Skeletal muscle satellite cell (primary cell): ENCODE measurements at regions not wholly inside any gene's neighbourhood (a gene's known extent, or its start where the extent isn't known, plus 50 kb on each side); places are given as distances from the start of the nearest gene placed in this dataset.

Experiments used
- H3K27me3 ChIP-seq: 2 replicates; pipeline ENCODE4 v1.7.0; 2013; ENCODE audit warnings: low read length; ENCODE audit not compliant: control insufficient read depth, insufficient read depth
- H3K36me3 ChIP-seq: 2 replicates; pipeline ENCODE4 v1.7.0; 2013; ENCODE audit warnings: mild to moderate bottlenecking, control low read depth, low read length; ENCODE audit not compliant: insufficient read depth
- H3K4me1 ChIP-seq: 2 replicates; pipeline ENCODE4 v1.7.0; 2013; ENCODE audit warnings: low read length; ENCODE audit not compliant: control insufficient read depth, insufficient read depth
- H3K4me2 ChIP-seq: 2 replicates; pipeline ENCODE4 v1.7.0; 2013; ENCODE audit warnings: mild to moderate bottlenecking, low read length
- H3K4me3 ChIP-seq: 2 replicates; pipeline ENCODE4 v1.7.0; 2013; ENCODE audit warnings: low read length
- H3K9ac ChIP-seq: 2 replicates; pipeline ENCODE4 v1.7.0; 2013; ENCODE audit warnings: mild to moderate bottlenecking, low read depth, low read length, moderate library complexity
- H3K9me3 ChIP-seq: replicated peaks from 2 replicates; pipeline ENCODE4 v1.7.0; 2013; ENCODE audit warnings: mild to moderate bottlenecking, control low read depth, low read length

DNA sequence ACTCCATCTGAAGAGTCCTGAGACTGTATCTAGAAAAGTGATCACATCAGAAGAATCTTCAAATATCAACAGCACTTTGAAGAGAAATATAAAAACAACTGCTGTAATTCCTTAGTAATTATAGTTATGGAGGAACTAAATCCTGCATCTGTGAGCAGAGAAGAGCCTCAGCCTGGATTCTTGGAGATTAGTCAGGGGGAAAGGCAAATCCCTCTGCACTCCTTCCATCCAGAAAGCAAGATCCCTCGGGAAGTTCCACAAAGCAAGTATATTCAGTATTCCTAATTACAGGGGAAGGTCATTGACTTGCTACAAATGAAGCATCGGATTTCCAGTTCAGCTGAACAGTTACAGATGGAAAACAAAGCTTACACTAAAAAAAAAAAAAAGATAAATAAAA lies 256.6 kb upstream of the IPO5 start:
- Histone ChIP-seq H3K36me3 (no peaks in the 10 kb centered on the region), H3K27me3 (no peaks in the 10 kb centered on the region)

DNA sequence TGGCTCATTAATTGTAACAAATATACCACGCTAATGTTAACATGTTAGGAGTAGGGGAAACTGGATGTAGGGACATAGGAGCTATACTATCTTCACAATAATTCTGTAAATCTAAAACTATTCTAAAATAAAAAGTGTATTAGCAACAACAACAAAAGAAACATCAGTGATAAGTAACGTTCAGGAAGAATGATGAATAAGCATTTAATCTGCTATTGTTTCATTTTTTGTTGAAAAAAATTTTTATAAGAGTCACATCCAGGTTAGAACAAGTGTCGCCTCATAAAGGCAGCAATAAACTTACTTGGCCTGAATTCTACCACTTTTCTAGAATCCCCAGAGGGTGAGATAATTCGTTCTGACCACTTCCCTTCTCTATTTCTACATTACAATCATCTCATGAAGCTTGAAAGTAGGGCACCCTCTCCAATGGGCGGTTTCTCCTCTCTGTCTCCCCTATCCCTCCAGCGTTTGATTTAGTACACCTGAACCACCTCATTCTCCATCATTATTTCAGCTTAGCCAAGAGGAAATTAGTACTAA lies 253.1 kb upstream of the IPO5 start:
- Histone ChIP-seq H3K36me3 (no peaks in the 10 kb centered on the region), H3K4me2 (no peak overlapping the region), H3K9ac (no peak overlapping the region), H3K4me3 (no peak overlapping the region), H3K9me3 (no peaks in the 10 kb centered on the region), H3K27me3 (no peaks in the 10 kb centered on the region), H3K4me1 (no peaks in the 10 kb centered on the region)

More for the DNA sequence above, 256.6 kb upstream of the IPO5 start:
- Histone ChIP-seq H3K4me1 (no peaks in the 10 kb centered on the region), H3K9me3 (no peaks in the 10 kb centered on the region), H3K9ac (no peak overlapping the region), H3K4me2 (no peak overlapping the region), H3K4me3 (no peak overlapping the region)

DNA sequence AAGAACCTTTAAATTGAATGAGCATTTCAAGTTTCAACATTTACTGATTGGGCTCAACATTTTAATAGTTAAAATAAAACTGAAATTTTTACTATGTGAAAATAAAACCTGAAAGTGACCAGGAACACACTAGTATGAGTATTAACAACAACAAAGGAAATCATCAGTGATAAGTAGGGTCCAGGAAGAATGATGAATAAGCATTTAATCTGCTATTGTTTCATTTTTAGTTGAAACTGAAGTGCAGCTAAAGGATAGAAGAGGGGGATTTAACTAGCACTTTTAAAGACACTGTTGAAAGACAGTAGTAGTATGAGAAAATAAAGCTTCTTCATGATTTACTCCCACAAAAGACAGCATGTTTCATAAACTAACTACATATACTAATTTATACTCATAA lies 250.9 kb upstream of the IPO5 start:
- Histone ChIP-seq H3K9ac (no peak overlapping the region), H3K9me3 (no peaks in the 10 kb centered on the region), H3K4me3 (no peak overlapping the region), H3K4me1 (no peaks in the 10 kb centered on the region), H3K4me2 (no peak overlapping the region), H3K27me3 (no peaks in the 10 kb centered on the region), H3K36me3 (no peaks in the 10 kb centered on the region)

DNA sequence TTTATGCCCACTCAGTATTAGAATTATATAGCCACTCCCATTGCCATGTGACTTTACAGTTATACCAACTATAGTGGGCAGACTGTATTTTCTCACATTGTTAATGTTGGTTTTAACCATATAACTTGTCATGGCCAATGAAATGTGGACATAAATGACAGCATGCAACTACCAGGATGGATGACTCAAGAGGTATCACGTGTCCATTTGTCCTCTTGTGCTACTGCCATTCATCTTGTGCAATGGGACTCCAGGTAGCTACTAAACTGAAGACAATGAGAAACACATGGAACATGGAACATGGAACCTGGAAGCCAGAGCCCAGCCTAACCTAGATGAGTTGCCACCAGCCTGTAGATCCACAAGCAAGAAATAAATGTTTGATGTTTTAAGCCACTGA lies 242.7 kb upstream of the IPO5 start:
- no peaks in the 10 kb centered on the region for H3K36me3 ChIP-seq
- H3K9ac ChIP-seq, result no peak overlapping the region
- H3K9me3 ChIP-seq, result no peaks in the 10 kb centered on the region
- H3K4me2 ChIP-seq, result no peak overlapping the region
- H3K27me3 ChIP-seq, result no peaks in the 10 kb centered on the region
- no peak overlapping the region for H3K4me3 ChIP-seq
- no peaks in the 10 kb centered on the region for H3K4me1 ChIP-seq

DNA sequence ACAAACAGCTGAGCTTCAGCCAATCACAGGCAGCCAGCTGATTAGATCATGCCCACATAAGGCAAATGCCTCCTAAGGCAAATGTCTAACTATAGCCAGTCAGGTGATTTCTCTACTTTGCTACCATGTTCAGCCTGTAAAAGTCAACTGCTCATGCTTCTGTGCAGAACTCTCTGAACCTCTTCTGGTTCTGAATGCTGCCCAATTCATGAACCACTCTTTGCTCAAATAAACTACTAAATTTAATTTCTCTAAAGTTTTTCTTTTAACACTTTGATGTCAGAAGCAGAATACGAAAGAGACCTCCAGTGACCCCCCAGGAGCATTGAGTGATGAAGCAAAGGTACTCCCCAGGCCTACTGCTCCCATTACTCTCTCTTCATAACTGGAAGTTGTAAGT lies 240.7 kb upstream of the IPO5 start:
- Histone ChIP-seq H3K9me3 (no peaks in the 10 kb centered on the region), H3K4me3 (no peak overlapping the region), H3K4me1 (no peaks in the 10 kb centered on the region), H3K4me2 (no peak overlapping the region), H3K9ac (no peak overlapping the region), H3K27me3 (no peaks in the 10 kb centered on the region), H3K36me3 (no peaks in the 10 kb centered on the region)

DNA sequence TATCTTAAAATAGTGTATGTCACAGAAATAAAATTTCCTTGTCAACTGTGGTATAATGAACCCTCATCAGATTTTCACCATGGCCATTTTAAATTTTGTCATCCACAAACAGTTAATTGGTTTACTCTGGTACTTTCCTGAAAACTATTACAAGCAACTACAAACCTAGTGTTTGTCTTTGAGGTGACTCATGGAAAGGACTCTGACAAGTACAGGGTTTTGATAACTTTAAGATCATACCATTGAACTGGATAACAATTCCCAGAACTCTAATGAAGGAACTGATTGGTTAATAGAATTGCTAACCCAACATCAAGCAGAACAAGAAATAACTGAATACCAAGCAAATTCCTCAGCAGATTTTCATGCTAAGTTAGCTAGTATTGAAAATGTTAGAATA lies 237.7 kb upstream of the IPO5 start:
- Histone ChIP-seq H3K4me1 (no peaks in the 10 kb centered on the region), H3K36me3 (no peaks in the 10 kb centered on the region), H3K4me3 (no peak overlapping the region), H3K9me3 (no peaks in the 10 kb centered on the region), H3K27me3 (no peaks in the 10 kb centered on the region), H3K4me2 (no peak overlapping the region), H3K9ac (no peak overlapping the region)

DNA sequence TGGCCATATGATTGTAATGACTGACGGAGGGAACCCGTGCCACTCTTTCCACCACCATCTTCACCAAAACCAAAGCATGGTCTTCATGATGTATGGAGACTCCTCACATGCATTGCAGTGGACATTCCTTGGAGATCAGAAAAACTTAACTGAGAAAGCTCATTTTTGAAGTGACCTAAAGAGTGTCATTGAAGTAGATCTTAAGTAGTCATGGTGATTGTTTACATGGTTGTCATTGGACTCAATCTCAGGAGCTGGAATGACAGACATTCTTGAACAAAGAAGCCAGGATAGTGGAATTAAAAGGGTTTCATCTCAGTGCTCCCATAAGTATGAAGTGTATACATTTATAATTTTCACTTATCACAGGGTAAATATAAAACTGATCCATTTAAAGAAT lies 236.7 kb upstream of the IPO5 start:
- Histone ChIP-seq H3K4me1 (no peaks in the 10 kb centered on the region), H3K4me2 (no peak overlapping the region), H3K36me3 (no peaks in the 10 kb centered on the region), H3K27me3 (no peaks in the 10 kb centered on the region), H3K9ac (no peak overlapping the region), H3K4me3 (no peak overlapping the region), H3K9me3 (no peaks in the 10 kb centered on the region)

DNA sequence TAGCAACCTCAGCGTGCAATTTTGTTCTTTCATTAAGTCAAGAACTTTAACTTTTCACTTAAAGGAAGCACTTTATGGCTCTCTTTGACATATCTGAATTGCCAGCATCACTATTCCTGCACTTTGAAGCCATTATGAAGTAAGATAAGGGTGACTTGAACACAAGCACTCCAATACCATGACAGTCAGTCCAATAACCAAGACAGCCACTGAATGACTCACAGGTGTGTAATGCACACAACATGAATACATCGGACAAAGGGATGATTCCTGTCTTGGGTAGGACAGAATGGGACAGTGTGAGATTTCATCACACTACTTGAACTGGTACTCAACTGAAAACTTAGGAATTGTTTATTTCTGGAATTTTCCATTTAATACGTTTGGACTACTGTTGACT lies 233.7 kb upstream of the IPO5 start:
- Histone ChIP-seq H3K27me3 (peaks cover 9% of the 10 kb centered on the region), H3K9ac (no peak overlapping the region), H3K9me3 (no peaks in the 10 kb centered on the region), H3K4me3 (no peak overlapping the region), H3K36me3 (no peaks in the 10 kb centered on the region), H3K4me2 (no peak overlapping the region), H3K4me1 (no peaks in the 10 kb centered on the region)

DNA sequence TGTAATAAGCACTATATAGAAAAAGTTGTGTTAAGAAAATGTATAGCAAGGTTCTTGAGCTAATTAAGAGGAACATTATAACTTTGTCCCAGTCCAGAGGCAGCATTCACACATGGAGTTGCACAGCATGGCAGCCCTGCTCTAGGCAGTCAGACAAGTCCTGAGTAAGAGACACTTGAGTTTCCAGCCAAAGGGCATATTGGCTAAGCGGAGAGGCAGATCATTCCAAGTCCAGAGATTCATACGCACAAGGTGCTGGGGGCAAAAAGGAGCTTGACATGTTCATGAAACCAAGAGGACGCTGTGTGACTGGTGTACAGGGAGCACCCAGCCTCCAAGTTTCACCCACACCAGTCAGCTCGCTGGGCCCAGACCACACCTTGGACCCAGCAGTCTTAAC lies 232.6 kb upstream of the IPO5 start:
- H3K27me3 ChIP-seq, result peaks cover 9% of the 10 kb centered on the region
- H3K9ac ChIP-seq, result no peak overlapping the region
- H3K9me3 ChIP-seq, result no peaks in the 10 kb centered on the region
- H3K4me1 ChIP-seq, result no peaks in the 10 kb centered on the region
- no peak overlapping the region for H3K4me2 ChIP-seq
- no peaks in the 10 kb centered on the region for H3K36me3 ChIP-seq
- no peak overlapping the region for H3K4me3 ChIP-seq

DNA sequence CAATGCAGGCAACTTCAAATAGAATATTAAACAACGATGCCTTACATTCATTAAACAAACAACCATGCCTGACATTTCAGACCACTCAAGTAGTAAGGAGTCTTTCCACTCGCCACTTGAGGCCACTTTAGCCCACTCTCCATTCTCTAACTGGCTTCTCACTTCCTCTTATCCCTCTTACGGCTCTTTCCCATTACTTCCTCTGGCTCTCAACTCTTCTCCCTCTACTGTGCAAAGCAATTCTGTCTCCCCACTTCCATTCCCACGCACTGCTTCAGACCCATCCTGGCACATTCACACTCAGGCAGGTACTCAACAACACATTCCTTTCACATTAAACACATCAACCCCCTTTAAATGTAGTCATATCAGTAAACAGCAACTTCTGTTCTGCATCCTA lies 229.8 kb upstream of the IPO5 start:
- Histone ChIP-seq H3K36me3 (no peaks in the 10 kb centered on the region), H3K4me3 (no peak overlapping the region), H3K27me3 (peaks cover 9% of the 10 kb centered on the region), H3K9ac (no peak overlapping the region), H3K4me2 (no peak overlapping the region), H3K4me1 (no peaks in the 10 kb centered on the region), H3K9me3 (no peaks in the 10 kb centered on the region)

DNA sequence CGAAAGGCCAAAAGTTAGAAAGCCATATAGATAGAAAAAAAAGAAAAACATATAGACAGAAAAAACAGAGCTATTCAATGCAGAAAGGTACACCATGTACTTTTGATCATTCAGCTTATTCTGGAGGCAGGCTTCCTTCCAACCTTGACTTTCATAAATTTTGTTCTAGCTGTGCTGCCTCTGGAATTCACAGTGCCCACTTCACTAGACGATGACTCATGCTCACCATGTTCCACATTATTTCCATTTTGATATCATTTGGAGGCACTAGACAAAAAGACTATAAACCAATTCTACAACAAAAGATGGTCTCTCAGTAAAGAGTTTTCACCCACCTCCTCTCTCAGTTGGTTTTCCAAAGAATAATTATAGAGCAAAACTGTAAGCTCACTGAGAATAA lies 229.0 kb upstream of the IPO5 start:
- Histone ChIP-seq H3K27me3 (peaks cover 9% of the 10 kb centered on the region), H3K36me3 (no peaks in the 10 kb centered on the region), H3K9ac (no peak overlapping the region), H3K4me3 (no peak overlapping the region), H3K4me1 (no peaks in the 10 kb centered on the region), H3K4me2 (no peak overlapping the region), H3K9me3 (no peaks in the 10 kb centered on the region)

DNA sequence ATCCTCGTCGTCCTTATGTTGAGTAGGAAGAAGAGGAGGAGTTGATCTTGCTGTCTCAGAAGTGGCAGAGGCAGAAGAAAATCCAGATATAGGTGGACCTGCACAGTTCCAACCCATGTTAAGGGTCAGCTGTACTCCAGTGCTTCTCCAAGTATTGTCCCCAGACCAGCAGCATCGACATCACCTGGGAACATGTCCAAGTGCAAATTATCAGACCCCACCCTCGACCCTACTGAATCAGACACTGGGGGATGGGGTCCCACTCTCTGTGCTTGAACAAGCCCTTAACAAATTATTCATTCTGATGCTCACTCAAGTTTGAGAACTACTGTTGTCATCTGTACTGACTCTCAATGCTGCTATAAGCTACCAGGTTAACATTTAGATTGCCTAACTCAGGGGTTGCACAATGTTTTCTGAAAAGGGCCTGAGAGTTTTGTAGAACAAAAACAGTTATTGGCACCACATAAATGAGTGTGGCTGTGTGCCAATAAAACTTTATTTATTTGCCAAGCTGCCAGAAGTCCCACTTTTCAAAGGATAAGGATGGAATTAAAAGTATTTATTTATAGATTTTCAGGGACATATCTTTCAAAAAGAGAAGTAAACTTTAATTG lies 226.7 kb upstream of the IPO5 start:
- Histone ChIP-seq H3K9me3 (no peaks in the 10 kb centered on the region), H3K36me3 (no peaks in the 10 kb centered on the region), H3K27me3 (peaks cover 9% of the 10 kb centered on the region), H3K4me1 (no peaks in the 10 kb centered on the region), H3K4me2 (no peak overlapping the region), H3K4me3 (no peak overlapping the region), H3K9ac (no peak overlapping the region)
